Thoracic aorta (tissue), 2 donors: ENCODE measurements at regions not wholly inside any gene's neighbourhood (a gene's known extent, or its start where the extent isn't known, plus 50 kb on each side); places are given as distances from the start of the nearest gene placed in this dataset.

Experiments
- ATAC-seq: fragments of 150-250 bp; one replicate; pipeline ENCODE4 v1.8.0; 2017; ENCODE audit warnings: low read depth; ENCODE audit not compliant: insufficient number of reproducible peaks, low FRiP score
- DNase-seq: peaks from one replicate; pipeline ENCODE4 v3.0.0-alpha.2; 2020; ENCODE audit warnings: low spot score
- H3K27ac ChIP-seq, 2 donors: fragments of 200-600 bp; sonication (generic); 1 replicate in 1 of 2; 2 replicates in 1 of 2; pipeline ENCODE4 v1.5.1; 2016; ENCODE audit warnings: mild to moderate bottlenecking in 2 of 2, moderate library complexity in 2 of 2
- H3K27me3 ChIP-seq: fragments of 200-600 bp; sonication (generic); replicated peaks from 2 replicates; pipeline ENCODE4 v1.6.0; 2016; ENCODE audit warnings: mild to moderate bottlenecking; ENCODE audit not compliant: insufficient read depth
- H3K36me3 ChIP-seq: fragments of 200-600 bp; sonication (generic); one replicate; pipeline ENCODE4 v1.5.1; 2016
- H3K4me1 ChIP-seq, 2 donors: fragments of 200-600 bp; sonication (generic); 1 replicate in 1 of 2; 2 replicates in 1 of 2; pipeline versions ENCODE4 v1.5.1 to v1.6.0; 2016; ENCODE audit warnings: low read depth in 2 of 2, mild to moderate bottlenecking in 1 of 2; ENCODE audit not compliant: control insufficient read depth in 1 of 2
- H3K4me3 ChIP-seq: fragments of 200-600 bp; sonication (generic); 2 replicates; pipeline ENCODE4 v1.5.1; 2016; ENCODE audit warnings: mild to moderate bottlenecking
- H3K9me3 ChIP-seq: fragments of 200-600 bp; sonication (generic); 2 replicates; pipeline ENCODE4 v1.5.1; 2016
- CTCF ChIP-seq: fragments of 200-600 bp; sonication (generic); IDR thresholded peaks from one replicate; pipeline ENCODE4 v1.5.1; 2019; ENCODE audit warnings: antibody characterized with exemption

- H3K4me1 ChIP-seq: peaks cover 8 to 32% of the 10 kb centered on the region in 2 donors
- no peaks in the 10 kb centered on the region for H3K27me3 ChIP-seq
- TF ChIP-seq CTCF: no peak
- peak overlapping the region in 1 of 2 donors; percentile 31 for H3K27ac ChIP-seq
- peak; percentile 37 for ATAC-seq
- H3K4me3 ChIP-seq: peak overlapping the region; percentile 1
- H3K9me3 ChIP-seq: no peaks in the 10 kb centered on the region
- no peak for DNase-seq
- no peaks in the 10 kb centered on the region for H3K36me3 ChIP-seq
These were observed 903.7 kb downstream of the EPHA3 start for GRCh38 chr3:90011131-90011530.

GRCh38 chr3:90011596-90011995 lies 904.2 kb downstream of the EPHA3 start:
- Histone ChIP-seq H3K27ac (no peak overlapping the region), H3K9me3 (no peaks in the 10 kb centered on the region), H3K27me3 (no peaks in the 10 kb centered on the region), H3K36me3 (no peaks in the 10 kb centered on the region), H3K4me1 (peaks cover 8 to 34% of the 10 kb centered on the region in 2 donors), H3K4me3 (no peak overlapping the region)
- DNase-seq: no peak
- no peak for ATAC-seq
- no peak for TF ChIP-seq CTCF

- TF ChIP-seq CTCF: no peak
- Histone ChIP-seq H3K4me3 (no peak overlapping the region), H3K36me3 (no peaks in the 10 kb centered on the region), H3K27me3 (no peaks in the 10 kb centered on the region), H3K4me1 (peaks cover 8 to 34% of the 10 kb centered on the region in 2 donors), H3K9me3 (no peaks in the 10 kb centered on the region), H3K27ac (no peak overlapping the region)
- ATAC-seq (no peak), DNase-seq (no peak)
These were observed 904.6 kb downstream of the EPHA3 start for GRCh38 chr3:90011996-90012395.

GRCh38 chr3:90015688-90016356 lies 908.4 kb downstream of the EPHA3 start:
- Histone ChIP-seq H3K36me3 (no peaks in the 10 kb centered on the region), H3K9me3 (no peaks in the 10 kb centered on the region), H3K4me1 (peaks cover 0 to 20% of the 10 kb centered on the region in 2 donors), H3K27ac (peak overlapping the region; percentile 10 to 66), H3K4me3 (no peak overlapping the region), H3K27me3 (no peaks in the 10 kb centered on the region)
- ATAC-seq (no peak), DNase-seq (no peak)
- TF ChIP-seq CTCF: no peak

GRCh38 chr3:90016555-90016954 lies 909.1 kb downstream of the EPHA3 start:
- H3K27ac ChIP-seq: no peak overlapping the region
- ATAC-seq: no peak

More at GRCh38 chr3:90016555-90016954, 909.1 kb downstream of the EPHA3 start:
- Histone ChIP-seq H3K9me3 (no peaks in the 10 kb centered on the region), H3K36me3 (no peaks in the 10 kb centered on the region), H3K27me3 (no peaks in the 10 kb centered on the region), H3K4me3 (no peak overlapping the region), H3K4me1 (peaks cover 0 to 13% of the 10 kb centered on the region in 2 donors)
- no peak for TF ChIP-seq CTCF
- DNase-seq: no peak
